Activated CD8-positive, alpha-beta T cell treated with anti-CD3 and anti-CD28 coated beads for 36 hours (primary cell): ENCODE measurements at regions not wholly inside any gene's neighbourhood (a gene's known extent, or its start where the extent isn't known, plus 50 kb on each side); places are given as distances from the start of the nearest gene placed in this dataset.
A peak's percentile ranks its signal among the peaks of the same experiment; 100 is the strongest.

Source experiments
- ATAC-seq: fragments of 200-7000 bp; cut with Tn5 transposase; one replicate; pipeline ENCODE4 v1.10.0; 2021; ENCODE audit warnings: mild to moderate bottlenecking, moderate library complexity
- CTCF ChIA-PET: fragments of 350-600 bp; sonication (Branson Sonifier 250); formaldehyde crosslinking; loops from one replicate; lab custom pipeline; 2021; ENCODE audit warnings: antibody characterized with exemption; lab: Charles Lee
- POLR2A ChIA-PET: fragments of 350-600 bp; sonication (Branson Sonifier 250); formaldehyde crosslinking; loops from one replicate; lab custom pipeline; 2021; ENCODE audit warnings: antibody characterized with exemption; lab: Charles Lee
- DNase-seq: peaks from one replicate; pipeline ENCODE4 v3.0.0-alpha.2; 2020
- H3K27ac Mint-ChIP-seq: one replicate; pipeline ENCODE4 v1.8.0; 2021; ENCODE audit warnings: mild to moderate bottlenecking, mixed read lengths
- H3K27me3 Mint-ChIP-seq: one replicate; pipeline ENCODE4 v1.8.0; 2021; ENCODE audit warnings: mixed read lengths
- H3K36me3 Mint-ChIP-seq: one replicate; pipeline ENCODE4 v1.8.0; 2021; ENCODE audit warnings: low read depth, mixed read lengths
- H3K4me1 Mint-ChIP-seq: one replicate; pipeline ENCODE4 v1.8.0; 2021; ENCODE audit warnings: low read depth, mixed read lengths
- H3K4me3 Mint-ChIP-seq: one replicate; pipeline ENCODE4 v1.8.0; 2021; ENCODE audit warnings: mild to moderate bottlenecking, moderate library complexity, mixed read lengths
- H3K9me3 Mint-ChIP-seq: one replicate; pipeline ENCODE4 v1.8.0; 2021; ENCODE audit warnings: mixed read lengths
- CTCF ChIP-seq: fragments of 200-600 bp; IDR thresholded peaks from one replicate; pipeline ENCODE4 v1.8.0; 2022; ENCODE audit warnings: antibody characterized with exemption, mild to moderate bottlenecking
- intact Hi-C: fragments of 100-400 bp; cut with micrococcal nuclease; formaldehyde crosslinking; loops from one replicate; pipeline ENCODE4 v1.10.0; 2022

- Mint-ChIP-seq H3K36me3 (no peaks in the 10 kb centered on the region), H3K27me3 (peaks cover 3% of the 10 kb centered on the region), H3K4me3 (no peak overlapping the region), H3K4me1 (peaks cover 7% of the 10 kb centered on the region), H3K27ac (no peak overlapping the region), H3K9me3 (no peaks in the 10 kb centered on the region)
- ATAC-seq = no peak
- ChIA-PET POLR2A (no interaction called here), CTCF (interaction anchor here (0.8 kb wide), 1 partner anchor 264 kb away, joined by 4 read pairs; no protein-coding TSS in a partner anchor)
- DNase-seq = no peak
- intact Hi-C loops = loop anchor here (10.0 kb wide), 1 partner anchor 172 kb away; the partner anchor contains the start of gene PALS2
- no peak for TF ChIP-seq CTCF
These were observed 118.7 kb downstream of the NPY start for GRCh38 chr7:24402655-24403054.

GRCh38 chr7:24403557-24403956 is 119.6 kb downstream of the NPY start:
- Mint-ChIP-seq H3K4me1 (peaks cover 7% of the 10 kb centered on the region), H3K9me3 (no peaks in the 10 kb centered on the region), H3K4me3 (no peak overlapping the region), H3K36me3 (no peaks in the 10 kb centered on the region), H3K27me3 (peaks cover 3% of the 10 kb centered on the region), H3K27ac (no peak overlapping the region)
- intact Hi-C loops = loop anchor here (10.0 kb wide), 1 partner anchor 171 kb away; the partner anchor contains the start of gene PALS2
- DNase-seq = no peak
- ChIA-PET POLR2A (no interaction called here), CTCF (no interaction called here)
- TF ChIP-seq CTCF = no peak
- ATAC-seq = no peak

- Mint-ChIP-seq H3K27me3 (peaks cover 3% of the 10 kb centered on the region), H3K9me3 (no peaks in the 10 kb centered on the region), H3K4me1 (peaks cover 7% of the 10 kb centered on the region), H3K4me3 (no peak overlapping the region), H3K36me3 (no peaks in the 10 kb centered on the region), H3K27ac (no peak overlapping the region)
- no peak for TF ChIP-seq CTCF
- ChIA-PET POLR2A (no interaction called here), CTCF (no interaction called here)
- intact Hi-C loops = loop anchor here (10.0 kb wide), 1 partner anchor 170 kb away; the partner anchor contains the start of gene PALS2
- no peak for ATAC-seq
- DNase-seq = no peak
These were observed 120.3 kb downstream of the NPY start for GRCh38 chr7:24404315-24404714.

- no peak for DNase-seq
- H3K27ac Mint-ChIP-seq = no peak overlapping the region
- ChIA-PET POLR2A (no interaction called here), CTCF (no interaction called here)
- no peak for ATAC-seq
- intact Hi-C loops = loop anchor here (10.0 kb wide), 1 partner anchor 170 kb away; the partner anchor contains the start of gene PALS2
- H3K36me3 Mint-ChIP-seq = no peaks in the 10 kb centered on the region
- no peak for TF ChIP-seq CTCF
- H3K9me3 Mint-ChIP-seq = no peaks in the 10 kb centered on the region
- H3K4me1 Mint-ChIP-seq = peaks cover 7% of the 10 kb centered on the region
- no peak overlapping the region for H3K4me3 Mint-ChIP-seq
- H3K27me3 Mint-ChIP-seq = peaks cover 3% of the 10 kb centered on the region
These were observed 121.0 kb downstream of the NPY start for GRCh38 chr7:24405002-24405401.

GRCh38 chr7:24406053-24406788 is 122.2 kb downstream of the NPY start:
- Mint-ChIP-seq H3K36me3 (no peaks in the 10 kb centered on the region), H3K27me3 (peaks cover 3% of the 10 kb centered on the region), H3K4me3 (no peak overlapping the region), H3K4me1 (peaks cover 7% of the 10 kb centered on the region), H3K9me3 (no peaks in the 10 kb centered on the region), H3K27ac (no peak overlapping the region)
- ATAC-seq (peak; percentile 64), DNase-seq (peak; percentile 5)
- intact Hi-C loops = loop anchor here (10.0 kb wide), 1 partner anchor 169 kb away; the partner anchor contains the start of gene PALS2
- no peak for TF ChIP-seq CTCF
- ChIA-PET CTCF (interaction anchor here (1.4 kb wide), 1 partner anchor 260 kb away, joined by 3 read pairs; no protein-coding TSS in a partner anchor), POLR2A (no interaction called here)
